ENCODE measurements at regions not wholly inside any gene's neighbourhood (a gene's known extent, or its start where the extent isn't known, plus 50 kb on each side); places are given as distances from the start of the nearest gene placed in this dataset.

- POLR2A ChIA-PET (ENCODE audit: unreplicated experiment): no interaction called here
- H3K4me1 ChIP-seq (replicated peaks; ENCODE audit: insufficient read depth): peaks cover 15% of the 10 kb centered on the region; the same call in 1 of the 2 replicates
- H3K79me2 ChIP-seq (ENCODE audit: low read depth): no peaks in the 10 kb centered on the region
- no peaks in the 10 kb centered on the region for H3F3A ChIP-seq (ENCODE audit: insufficient read depth, low read depth)
- no peaks in the 10 kb centered on the region for H3K36me3 ChIP-seq (ENCODE audit: low read depth)
- no peaks in the 10 kb centered on the region for H4K20me1 ChIP-seq (ENCODE audit: insufficient read depth)
- TF ChIP-seq CTCF (conservative IDR thresholded peaks at IDR 0.05) (no peak), EZH2 (IDR thresholded peaks at IDR 0.05; ENCODE audit: low read depth) (no peak)
- CTCF ChIA-PET: no interaction called here
- H3K9me3 ChIP-seq (ENCODE audit: insufficient read depth, low read depth): no peaks in the 10 kb centered on the region
- no peak overlapping the region for H3K4me2 ChIP-seq
- no peaks in the 10 kb centered on the region for H3K9me2 ChIP-seq (ENCODE audit: insufficient read depth)
- H3K27ac ChIP-seq: no peak overlapping the region
- intact Hi-C loops (cut with micrococcal nuclease; ENCODE audit: unreplicated experiment): no loop called here
- no peak overlapping the region for H2AFZ ChIP-seq
- BruUV-seq (replicated peaks): no TSS peak
- H3K4me3 ChIP-seq: no peak overlapping the region
- no peaks in the 10 kb centered on the region for H3K27me3 ChIP-seq (ENCODE audit: insufficient read depth, low read depth)
- DNase-seq: no peak
These were observed 519.1 kb downstream of the SOX11 start for GRCh38 chr2:6211236-6211635.

- H3K36me3 ChIP-seq (ENCODE audit: low read depth): no peaks in the 10 kb centered on the region
- no peak overlapping the region for H2AFZ ChIP-seq
- BruUV-seq (replicated peaks): no TSS peak
- H3K4me3 ChIP-seq: no peak overlapping the region
- POLR2A ChIA-PET (ENCODE audit: unreplicated experiment): no interaction called here
- intact Hi-C loops (cut with micrococcal nuclease; ENCODE audit: unreplicated experiment): no loop called here
- DNase-seq: no peak
- no peaks in the 10 kb centered on the region for H3K79me2 ChIP-seq (ENCODE audit: low read depth)
- H3K27me3 ChIP-seq (ENCODE audit: insufficient read depth, low read depth): no peaks in the 10 kb centered on the region
- no peak overlapping the region for H3K4me2 ChIP-seq
- H3K27ac ChIP-seq: no peak overlapping the region
- no peak for TF ChIP-seq EZH2 (IDR thresholded peaks at IDR 0.05; ENCODE audit: low read depth)
- H3F3A ChIP-seq (ENCODE audit: insufficient read depth, low read depth): no peaks in the 10 kb centered on the region
- H3K9me2 ChIP-seq (ENCODE audit: insufficient read depth): no peaks in the 10 kb centered on the region
- no peaks in the 10 kb centered on the region for H3K9me3 ChIP-seq (ENCODE audit: insufficient read depth, low read depth)
- CTCF ChIA-PET: no interaction called here
- peaks cover 15% of the 10 kb centered on the region; the same call in 1 of the 2 replicates for H3K4me1 ChIP-seq (replicated peaks; ENCODE audit: insufficient read depth)
- H4K20me1 ChIP-seq (ENCODE audit: insufficient read depth): no peaks in the 10 kb centered on the region
These were observed 520.3 kb downstream of the SOX11 start for GRCh38 chr2:6212491-6212890.

GRCh38 chr2:6213056-6213780 is 521.0 kb downstream of the SOX11 start:
- CTCF ChIA-PET: no interaction called here
- peaks cover 15% of the 10 kb centered on the region; the same call in 1 of the 2 replicates for H3K4me1 ChIP-seq (replicated peaks; ENCODE audit: insufficient read depth)
- H3K4me3 ChIP-seq: no peak overlapping the region
- no peaks in the 10 kb centered on the region for H3K36me3 ChIP-seq (ENCODE audit: low read depth)
- no peaks in the 10 kb centered on the region for H3F3A ChIP-seq (ENCODE audit: insufficient read depth, low read depth)
- H3K4me2 ChIP-seq: no peak overlapping the region
- H3K79me2 ChIP-seq (ENCODE audit: low read depth): no peaks in the 10 kb centered on the region
- H3K27me3 ChIP-seq (ENCODE audit: insufficient read depth, low read depth): no peaks in the 10 kb centered on the region
- POLR2A ChIA-PET (ENCODE audit: unreplicated experiment): no interaction called here
- TF ChIP-seq CTCF (conservative IDR thresholded peaks at IDR 0.05): no peak
- TF ChIP-seq EZH2 (IDR thresholded peaks at IDR 0.05; ENCODE audit: low read depth): no peak
- no peaks in the 10 kb centered on the region for H3K9me3 ChIP-seq (ENCODE audit: insufficient read depth, low read depth)
- no TSS peak for BruUV-seq (replicated peaks)
- intact Hi-C loops (cut with micrococcal nuclease; ENCODE audit: unreplicated experiment): no loop called here
- no peaks in the 10 kb centered on the region for H3K9me2 ChIP-seq (ENCODE audit: insufficient read depth)
- no peaks in the 10 kb centered on the region for H4K20me1 ChIP-seq (ENCODE audit: insufficient read depth)
- no peak overlapping the region for H2AFZ ChIP-seq
- no peak overlapping the region for H3K27ac ChIP-seq
- DNase-seq: no peak

GRCh38 chr2:6214471-6214870 is 522.3 kb downstream of the SOX11 start:
- Histone ChIP-seq H4K20me1 (ENCODE audit: insufficient read depth) (no peaks in the 10 kb centered on the region), H3F3A (ENCODE audit: insufficient read depth, low read depth) (no peaks in the 10 kb centered on the region), H3K79me2 (ENCODE audit: low read depth) (no peaks in the 10 kb centered on the region), H3K9me2 (ENCODE audit: insufficient read depth) (no peaks in the 10 kb centered on the region), H3K4me2 (no peak overlapping the region), H3K27ac (no peak overlapping the region), H3K9me3 (ENCODE audit: insufficient read depth, low read depth) (no peaks in the 10 kb centered on the region), H3K4me1 (replicated peaks; ENCODE audit: insufficient read depth) (peaks cover 15% of the 10 kb centered on the region; the same call in 1 of the 2 replicates), H3K4me3 (no peak overlapping the region), H3K27me3 (ENCODE audit: insufficient read depth, low read depth) (no peaks in the 10 kb centered on the region), H2AFZ (no peak overlapping the region), H3K36me3 (ENCODE audit: low read depth) (no peaks in the 10 kb centered on the region)
- intact Hi-C loops (cut with micrococcal nuclease; ENCODE audit: unreplicated experiment): no loop called here
- DNase-seq: no peak
- CTCF ChIA-PET: no interaction called here
- BruUV-seq (replicated peaks): no TSS peak
- TF ChIP-seq EZH2 (IDR thresholded peaks at IDR 0.05; ENCODE audit: low read depth): no peak
- no peak for TF ChIP-seq CTCF (conservative IDR thresholded peaks at IDR 0.05)
- POLR2A ChIA-PET (ENCODE audit: unreplicated experiment): no interaction called here

Measured in PC-9 (cell line).